WTC11 (cell line): ENCODE measurements at regions not wholly inside any gene's neighbourhood (a gene's known extent, or its start where the extent isn't known, plus 50 kb on each side); places are given as distances from the start of the nearest gene placed in this dataset.

Experiments used
- ATAC-seq: fragments of 200-7000 bp; cut with Tn5 transposase; 2 replicates; pipeline ENCODE4 v1.10.0; 2021; ENCODE audit warnings: mild to moderate bottlenecking, moderate library complexity
- CTCF ChIA-PET: fragments of 300-600 bp; sonication (Branson Sonifier 250); formaldehyde crosslinking; loops from one replicate; lab custom pipeline; 2021; ENCODE audit warnings: antibody characterized with exemption; lab: Charles Lee
- POLR2A ChIA-PET: fragments of 350-600 bp; sonication (Branson Sonifier 250); formaldehyde crosslinking; loops from one replicate; lab custom pipeline; 2021; ENCODE audit warnings: antibody characterized with exemption; lab: Charles Lee
- DNase-seq: peaks from one replicate; pipeline ENCODE4 v3.0.0; 2021; ENCODE audit warnings: low spot score
- H3K27ac Mint-ChIP-seq: 2 replicates; pipeline ENCODE4 v1.8.0; 2021; ENCODE audit warnings: mixed read lengths
- H3K27me3 Mint-ChIP-seq: 2 replicates; pipeline ENCODE4 v1.8.0; 2021; ENCODE audit warnings: low read depth, mild to moderate bottlenecking, moderate library complexity, mixed read lengths
- H3K36me3 Mint-ChIP-seq: 2 replicates; pipeline ENCODE4 v1.8.0; 2021; ENCODE audit warnings: mixed read lengths
- H3K4me1 Mint-ChIP-seq: 2 replicates; pipeline ENCODE4 v1.8.0; 2022; ENCODE audit warnings: mixed read lengths
- H3K4me3 Mint-ChIP-seq: 2 replicates; pipeline ENCODE4 v1.8.0; 2021; ENCODE audit warnings: mild to moderate bottlenecking, moderate library complexity, mixed read lengths
- H3K9me3 Mint-ChIP-seq: 2 replicates; pipeline ENCODE4 v1.8.0; 2021; ENCODE audit warnings: mixed read lengths
- ATF2 ChIP-seq: sonication (generic); formaldehyde crosslinking; IDR thresholded peaks from 2 replicates; pipeline ENCODE4 v1.8.1; 2022; ENCODE audit warnings: low read depth, missing genetic modification reagents, borderline replicate concordance
- CREB1 ChIP-seq: sonication (generic); formaldehyde crosslinking; IDR thresholded peaks from 2 replicates; pipeline ENCODE4 v1.8.0; 2023; ENCODE audit warnings: mild to moderate bottlenecking, missing genetic modification reagents
- CREM ChIP-seq: sonication (generic); formaldehyde crosslinking; IDR thresholded peaks from 2 replicates; pipeline ENCODE4 v1.8.1; 2022; ENCODE audit warnings: mild to moderate bottlenecking, missing genetic modification reagents, moderate library complexity
- CTCF ChIP-seq: fragments of 200-600 bp; IDR thresholded peaks from 2 replicates; pipeline ENCODE4 v1.8.0; 2022; ENCODE audit warnings: antibody characterized with exemption
- FOXJ3 ChIP-seq: sonication (generic); formaldehyde crosslinking; IDR thresholded peaks from 2 replicates; pipeline ENCODE4 v1.9.0; 2021; ENCODE audit warnings: missing genetic modification reagents, mild to moderate bottlenecking, borderline replicate concordance
- FOXK1 ChIP-seq: sonication (generic); formaldehyde crosslinking; IDR thresholded peaks from 2 replicates; pipeline ENCODE4 v1.8.0; 2022; ENCODE audit warnings: mild to moderate bottlenecking, moderate library complexity, missing genetic modification reagents
- GTF2I ChIP-seq: fragments of 250-450 bp; sonication (Bioruptor Pico); conservative IDR thresholded peaks from 2 replicates; pipeline ENCODE4 v1.4.0; 2021; ENCODE audit warnings: mild to moderate bottlenecking
- KAT7 ChIP-seq: sonication (generic); formaldehyde crosslinking; IDR thresholded peaks from 2 replicates; pipeline ENCODE4 v1.8.1; 2023; ENCODE audit warnings: missing genetic modification reagents, mild to moderate bottlenecking, borderline replicate concordance
- NR1H2 ChIP-seq: sonication (generic); formaldehyde crosslinking; IDR thresholded peaks from 2 replicates; pipeline ENCODE4 v1.9.0; 2021; ENCODE audit warnings: mild to moderate bottlenecking, moderate library complexity, missing genetic modification reagents
- NR3C1 ChIP-seq: sonication (generic); formaldehyde crosslinking; conservative IDR thresholded peaks from 2 replicates; pipeline ENCODE4 v1.8.1; 2023; ENCODE audit warnings: low read depth, mild to moderate bottlenecking, missing genetic modification reagents
- TCF7 ChIP-seq: sonication (generic); formaldehyde crosslinking; IDR thresholded peaks from 2 replicates; pipeline ENCODE4 v1.8.0; 2022; ENCODE audit warnings: mild to moderate bottlenecking, low read depth, missing genetic modification reagents, moderate library complexity
- USF1 ChIP-seq: sonication (generic); formaldehyde crosslinking; IDR thresholded peaks from 2 replicates; pipeline ENCODE4 v1.8.0; 2022; ENCODE audit warnings: mild to moderate bottlenecking, missing genetic modification reagents
- ZBTB21 ChIP-seq: sonication (generic); formaldehyde crosslinking; IDR thresholded peaks from 2 replicates; pipeline ENCODE4 v1.8.1; 2023; ENCODE audit warnings: mild to moderate bottlenecking, missing genetic modification reagents, borderline replicate concordance
- ZNF121 ChIP-seq: sonication (generic); formaldehyde crosslinking; IDR thresholded peaks from 2 replicates; pipeline ENCODE4 v1.8.0; 2023; ENCODE audit warnings: missing genetic modification reagents
- ZNF219 ChIP-seq: sonication (generic); formaldehyde crosslinking; IDR thresholded peaks from 2 replicates; pipeline ENCODE4 v1.8.0; 2023; ENCODE audit warnings: missing genetic modification reagents, mild to moderate bottlenecking, borderline replicate concordance
- TF ChIP-seq, protein P1 (sequence below): fragments of 250-450 bp; sonication (Bioruptor Pico); IDR thresholded peaks from 2 replicates; pipeline ENCODE4 v2.1.2; 2022; ENCODE audit warnings: mild to moderate bottlenecking, moderate library complexity
- TF ChIP-seq, protein P2 (sequence below): fragments of 250-450 bp; sonication (Bioruptor Pico); IDR thresholded peaks from 2 replicates; pipeline ENCODE4 v1.9.0; 2021; ENCODE audit warnings: mild to moderate bottlenecking
- TF ChIP-seq, protein P3 (sequence below): sonication (generic); formaldehyde crosslinking; IDR thresholded peaks from 2 replicates; pipeline ENCODE4 v1.8.1; 2023; ENCODE audit warnings: mild to moderate bottlenecking, missing genetic modification reagents, moderate library complexity
- TF ChIP-seq, protein P4 (sequence below): fragments of 250-450 bp; sonication (Bioruptor Pico); IDR thresholded peaks from 2 replicates; pipeline ENCODE4 v1.8.0; 2021; ENCODE audit warnings: mild to moderate bottlenecking

- DNase-seq (no peak), ATAC-seq (no peak)
- Mint-ChIP-seq H3K27ac (peak overlapping the region; percentile 20; the same call in 1 of the 2 replicates), H3K4me3 (no peak overlapping the region), H3K36me3 (no peaks in the 10 kb centered on the region), H3K4me1 (0 out of 2 replicates have a peak, but pooled peaks cover 3% of the 10 kb centered on the region), H3K27me3 (no peaks in the 10 kb centered on the region), H3K9me3 (no peaks in the 10 kb centered on the region)
- ChIA-PET POLR2A (interaction anchor here (0.6 kb wide), 1 partner anchor 29 kb away, joined by 4 read pairs; no protein-coding TSS in a partner anchor), CTCF (no interaction called here)
- TF ChIP-seq ZNF121 (CRISPR knock-in tag) = no peak
- TF ChIP-seq ZBTB21 (CRISPR knock-in tag) = no peak
Observed at GRCh38 chr18:53887447-53887846, 337.0 kb downstream of the MBD2 start.

GRCh38 chr18:53886058-53886457 lies 338.4 kb downstream of the MBD2 start:
- Mint-ChIP-seq H3K27ac (no peak overlapping the region), H3K9me3 (peaks cover 12% of the 10 kb centered on the region; the same call in 1 of the 2 replicates), H3K4me1 (0 out of 2 replicates have a peak, but pooled peaks cover 3% of the 10 kb centered on the region)
- ATAC-seq (no peak), DNase-seq (no peak)
- ChIA-PET POLR2A (no interaction called here), CTCF (no interaction called here)
- TF ChIP-seq TCF7 = no peak
- TF ChIP-seq ATF2 = no peak
- TF ChIP-seq, all 79 proteins: peak for 0
- no peaks in the 10 kb centered on the region for H3K36me3 Mint-ChIP-seq
- no peak overlapping the region for H3K4me3 Mint-ChIP-seq
- H3K27me3 Mint-ChIP-seq = no peaks in the 10 kb centered on the region

DNA sequence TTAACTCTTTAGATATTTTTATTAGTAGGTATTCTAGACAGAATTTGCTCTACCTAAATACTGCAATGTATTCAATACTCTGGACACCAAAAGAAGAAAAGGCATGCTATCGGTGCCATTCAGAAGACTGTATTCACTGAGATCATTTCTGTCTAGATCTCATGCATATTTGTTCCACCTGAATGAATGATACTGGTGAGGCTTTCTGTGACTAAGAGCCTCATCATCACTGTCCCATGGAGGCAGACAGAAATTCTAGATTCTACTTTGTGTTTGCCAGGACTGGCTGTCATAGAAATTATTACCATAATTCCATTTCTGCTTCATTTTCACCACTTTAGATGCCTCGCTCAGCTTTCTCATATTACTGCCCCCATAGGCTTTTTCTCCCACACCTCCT lies 340.7 kb downstream of the MBD2 start:
- POLR2A ChIA-PET = no interaction called here
- Mint-ChIP-seq H3K27me3 (no peaks in the 10 kb centered on the region), H3K4me1 (no peaks in the 10 kb centered on the region), H3K4me3 (no peak overlapping the region), H3K36me3 (no peaks in the 10 kb centered on the region), H3K9me3 (peaks cover 12% of the 10 kb centered on the region; the same call in 1 of the 2 replicates), H3K27ac (no peak overlapping the region)
- ATAC-seq (no peak), DNase-seq (no peak)
- CTCF ChIA-PET = no interaction called here
- TF ChIP-seq CREM (CRISPR knock-in tag) = no peak
- TF ChIP-seq KAT7 (CRISPR knock-in tag) = no peak
- TF ChIP-seq ZNF219 (CRISPR knock-in tag) = no peak
- no peak for TF ChIP-seq CTCF
- TF ChIP-seq, protein P1, sequence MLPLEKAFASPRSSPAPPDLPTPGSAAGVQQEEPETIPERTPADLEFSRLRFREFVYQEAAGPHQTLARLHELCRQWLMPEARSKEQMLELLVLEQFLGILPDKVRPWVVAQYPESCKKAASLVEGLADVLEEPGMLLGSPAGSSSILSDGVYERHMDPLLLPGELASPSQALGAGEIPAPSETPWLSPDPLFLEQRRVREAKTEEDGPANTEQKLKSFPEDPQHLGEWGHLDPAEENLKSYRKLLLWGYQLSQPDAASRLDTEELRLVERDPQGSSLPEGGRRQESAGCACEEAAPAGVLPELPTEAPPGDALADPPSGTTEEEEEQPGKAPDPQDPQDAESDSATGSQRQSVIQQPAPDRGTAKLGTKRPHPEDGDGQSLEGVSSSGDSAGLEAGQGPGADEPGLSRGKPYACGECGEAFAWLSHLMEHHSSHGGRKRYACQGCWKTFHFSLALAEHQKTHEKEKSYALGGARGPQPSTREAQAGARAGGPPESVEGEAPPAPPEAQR (CRISPR knock-in tag) = no peak
- TF ChIP-seq FOXK1 (CRISPR knock-in tag) = no peak
- TF ChIP-seq CREB1 (CRISPR knock-in tag) = no peak
- no peak for TF ChIP-seq NR1H2 (CRISPR knock-in tag)
- TF ChIP-seq ATF2 = no peak
- no peak for TF ChIP-seq GTF2I (CRISPR knock-in tag)
- TF ChIP-seq FOXJ3 (CRISPR knock-in tag) = no peak
- TF ChIP-seq, protein P2, sequence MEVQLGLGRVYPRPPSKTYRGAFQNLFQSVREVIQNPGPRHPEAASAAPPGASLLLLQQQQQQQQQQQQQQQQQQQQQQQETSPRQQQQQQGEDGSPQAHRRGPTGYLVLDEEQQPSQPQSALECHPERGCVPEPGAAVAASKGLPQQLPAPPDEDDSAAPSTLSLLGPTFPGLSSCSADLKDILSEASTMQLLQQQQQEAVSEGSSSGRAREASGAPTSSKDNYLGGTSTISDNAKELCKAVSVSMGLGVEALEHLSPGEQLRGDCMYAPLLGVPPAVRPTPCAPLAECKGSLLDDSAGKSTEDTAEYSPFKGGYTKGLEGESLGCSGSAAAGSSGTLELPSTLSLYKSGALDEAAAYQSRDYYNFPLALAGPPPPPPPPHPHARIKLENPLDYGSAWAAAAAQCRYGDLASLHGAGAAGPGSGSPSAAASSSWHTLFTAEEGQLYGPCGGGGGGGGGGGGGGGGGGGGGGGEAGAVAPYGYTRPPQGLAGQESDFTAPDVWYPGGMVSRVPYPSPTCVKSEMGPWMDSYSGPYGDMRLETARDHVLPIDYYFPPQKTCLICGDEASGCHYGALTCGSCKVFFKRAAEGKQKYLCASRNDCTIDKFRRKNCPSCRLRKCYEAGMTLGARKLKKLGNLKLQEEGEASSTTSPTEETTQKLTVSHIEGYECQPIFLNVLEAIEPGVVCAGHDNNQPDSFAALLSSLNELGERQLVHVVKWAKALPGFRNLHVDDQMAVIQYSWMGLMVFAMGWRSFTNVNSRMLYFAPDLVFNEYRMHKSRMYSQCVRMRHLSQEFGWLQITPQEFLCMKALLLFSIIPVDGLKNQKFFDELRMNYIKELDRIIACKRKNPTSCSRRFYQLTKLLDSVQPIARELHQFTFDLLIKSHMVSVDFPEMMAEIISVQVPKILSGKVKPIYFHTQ (CRISPR knock-in tag) = no peak
- TF ChIP-seq USF1 = no peak
- TF ChIP-seq, protein P3, sequence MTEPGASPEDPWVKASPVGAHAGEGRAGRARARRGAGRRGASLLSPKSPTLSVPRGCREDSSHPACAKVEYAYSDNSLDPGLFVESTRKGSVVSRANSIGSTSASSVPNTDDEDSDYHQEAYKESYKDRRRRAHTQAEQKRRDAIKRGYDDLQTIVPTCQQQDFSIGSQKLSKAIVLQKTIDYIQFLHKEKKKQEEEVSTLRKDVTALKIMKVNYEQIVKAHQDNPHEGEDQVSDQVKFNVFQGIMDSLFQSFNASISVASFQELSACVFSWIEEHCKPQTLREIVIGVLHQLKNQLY (CRISPR knock-in tag) = no peak
- TF ChIP-seq, protein P4, sequence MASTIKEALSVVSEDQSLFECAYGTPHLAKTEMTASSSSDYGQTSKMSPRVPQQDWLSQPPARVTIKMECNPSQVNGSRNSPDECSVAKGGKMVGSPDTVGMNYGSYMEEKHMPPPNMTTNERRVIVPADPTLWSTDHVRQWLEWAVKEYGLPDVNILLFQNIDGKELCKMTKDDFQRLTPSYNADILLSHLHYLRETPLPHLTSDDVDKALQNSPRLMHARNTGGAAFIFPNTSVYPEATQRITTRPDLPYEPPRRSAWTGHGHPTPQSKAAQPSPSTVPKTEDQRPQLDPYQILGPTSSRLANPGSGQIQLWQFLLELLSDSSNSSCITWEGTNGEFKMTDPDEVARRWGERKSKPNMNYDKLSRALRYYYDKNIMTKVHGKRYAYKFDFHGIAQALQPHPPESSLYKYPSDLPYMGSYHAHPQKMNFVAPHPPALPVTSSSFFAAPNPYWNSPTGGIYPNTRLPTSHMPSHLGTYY (CRISPR knock-in tag) = no peak
- no peak for TF ChIP-seq NR3C1 (CRISPR knock-in tag)
